HuH-7 (cell line): ENCODE measurements at regions not wholly inside any gene's neighbourhood (a gene's known extent, or its start where the extent isn't known, plus 50 kb on each side); places are given as distances from the start of the nearest gene placed in this dataset.

Experiments used
- DNase-seq: peaks from one replicate; pipeline ENCODE4 v3.0.0; 2011; ENCODE audit warnings: low spot score

DNA sequence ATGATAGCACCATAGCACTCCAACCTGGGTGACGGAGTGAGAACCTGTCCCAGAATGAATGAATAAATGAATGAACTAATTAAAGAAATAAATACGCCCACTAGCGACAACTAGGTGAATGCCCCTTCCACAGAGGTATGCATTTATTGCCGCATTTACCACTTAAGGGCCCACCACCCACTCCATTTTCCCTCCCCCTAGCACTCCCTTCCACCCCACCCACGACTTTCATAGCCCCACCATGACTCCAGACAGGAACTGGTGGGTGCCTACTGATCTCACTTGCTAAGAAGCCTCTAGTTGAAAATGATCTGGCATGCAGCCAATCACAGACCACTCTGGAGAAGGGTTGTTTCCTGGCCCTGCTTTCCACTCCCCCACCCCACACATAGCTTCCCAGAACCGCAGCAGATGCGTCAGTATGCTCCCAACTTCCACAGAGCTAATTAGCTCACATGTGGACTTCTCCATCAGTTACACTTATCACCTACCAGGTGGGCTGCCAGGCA is 167.6 kb downstream of the WT1 start:
- DNase-seq, result no peak

- no peak for DNase-seq
These were observed 161.4 kb downstream of the WT1 start for GRCh38 chr11:32273931-32274330.

- DNase-seq, result no peak
These were observed 155.7 kb downstream of the WT1 start for GRCh38 chr11:32279672-32280071.

DNA sequence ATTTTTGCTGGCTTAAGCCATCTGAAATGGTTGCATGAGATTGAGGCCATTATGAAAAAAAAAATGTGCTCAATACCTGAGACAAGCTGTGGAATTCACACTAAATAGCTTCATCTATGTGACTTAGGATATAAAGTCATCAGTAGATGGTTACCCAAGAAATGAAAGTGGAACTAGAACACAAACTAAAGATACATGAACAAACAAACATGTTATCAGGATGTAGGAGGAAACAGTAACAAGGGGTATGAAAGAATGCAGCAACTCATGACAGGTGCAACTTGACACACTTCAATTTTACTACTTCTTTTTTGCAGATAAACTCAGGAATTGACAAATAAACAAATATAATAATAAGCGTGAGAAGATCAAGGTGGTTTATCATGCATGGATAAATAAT is 155.0 kb downstream of the WT1 start:
- no peak for DNase-seq

- no peak for DNase-seq
These were observed 147.1 kb downstream of the WT1 start for GRCh38 chr11:32288276-32288675.

- no peak for DNase-seq
These were observed 145.6 kb downstream of the WT1 start for GRCh38 chr11:32289701-32290100.

DNA sequence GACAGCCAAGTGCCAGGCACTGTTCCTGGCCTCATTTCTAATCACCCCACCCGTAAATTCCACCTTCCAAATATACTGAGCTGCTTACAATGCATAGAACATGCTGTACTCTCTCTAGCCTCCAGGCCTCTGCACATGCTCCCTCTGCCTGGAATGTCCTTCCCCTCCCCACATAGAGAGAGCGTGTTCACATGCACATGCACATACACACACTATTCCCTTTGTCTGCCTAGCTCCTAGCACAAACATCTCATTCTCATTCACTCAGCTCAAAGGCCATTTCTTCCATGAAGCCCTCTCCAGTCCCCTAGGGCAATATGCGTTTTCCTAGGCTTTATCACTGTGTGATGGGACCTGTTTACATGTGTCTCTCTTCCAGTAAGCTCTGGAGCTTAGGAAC is 144.6 kb downstream of the WT1 start:
- no peak for DNase-seq

- DNase-seq, result no peak
These were observed 137.7 kb downstream of the WT1 start for GRCh38 chr11:32297611-32298011.

DNA sequence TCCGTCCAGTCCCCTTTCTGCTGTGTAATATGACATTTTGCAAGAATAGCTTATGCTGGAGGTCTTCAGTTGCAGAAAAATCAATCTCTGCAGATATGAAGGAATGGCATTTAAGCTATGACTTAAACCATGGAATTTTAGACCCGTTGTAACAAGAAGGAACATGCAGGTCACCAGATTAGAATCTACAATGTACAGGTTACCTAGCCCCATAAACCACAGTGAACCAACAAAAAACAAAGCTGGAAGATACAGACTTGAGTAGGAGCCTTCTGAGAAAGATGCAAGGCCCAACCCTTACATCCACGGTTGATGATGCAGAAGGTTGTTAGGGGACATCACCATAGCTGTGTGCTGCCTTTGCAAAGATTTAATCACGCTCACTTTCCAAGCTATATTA is 132.5 kb downstream of the WT1 start:
- no peak for DNase-seq

DNA sequence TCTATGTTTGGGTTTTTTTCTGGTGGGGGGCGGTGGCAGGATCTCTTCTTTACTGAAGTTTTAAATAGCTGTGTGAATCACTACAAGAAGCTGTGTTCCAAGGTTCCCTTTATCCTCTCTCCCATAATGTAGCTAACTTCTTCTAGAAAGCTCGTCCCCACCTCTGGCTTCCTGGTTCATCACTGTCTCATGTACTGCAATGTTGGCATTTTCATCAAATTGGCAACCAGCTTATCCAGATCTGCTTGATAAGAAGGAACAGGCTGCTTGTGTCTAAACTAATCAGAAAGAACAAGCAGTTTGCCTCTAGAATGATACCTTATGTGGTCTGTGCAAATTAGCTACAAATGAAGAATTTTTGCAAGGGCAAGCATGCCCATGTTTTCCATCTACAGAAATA is 130.8 kb downstream of the WT1 start:
- DNase-seq, result no peak

- DNase-seq, result no peak
These were observed 129.9 kb downstream of the WT1 start for GRCh38 chr11:32305460-32305859.

GRCh38 chr11:32307471-32307870 is 127.9 kb downstream of the WT1 start:
- DNase-seq, result no peak

DNA sequence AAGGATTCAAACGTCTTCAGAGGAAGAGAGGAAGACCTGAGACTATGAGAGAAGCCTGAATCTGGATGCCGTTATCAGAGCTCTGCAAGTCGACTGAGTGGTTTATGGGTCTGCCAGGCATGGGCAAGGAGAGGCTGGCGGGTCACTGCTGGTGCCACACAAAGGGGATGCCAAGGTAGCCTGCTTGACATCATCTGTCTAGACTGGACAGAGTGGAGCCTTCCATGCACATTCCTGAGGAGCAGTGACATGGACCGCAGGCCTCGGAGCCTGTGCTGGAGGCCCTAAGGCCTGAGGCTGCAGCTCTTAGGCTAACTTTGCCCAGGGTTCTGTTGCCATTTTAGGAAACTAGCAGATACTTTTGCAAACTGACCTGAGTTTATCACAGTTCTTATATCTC is 127.4 kb downstream of the WT1 start:
- DNase-seq, result no peak

- no peak for DNase-seq
These were observed 125.7 kb downstream of the WT1 start for GRCh38 chr11:32309530-32310213.

- no peak for DNase-seq
These were observed 125.1 kb downstream of the WT1 start for GRCh38 chr11:32310214-32310601.

DNA sequence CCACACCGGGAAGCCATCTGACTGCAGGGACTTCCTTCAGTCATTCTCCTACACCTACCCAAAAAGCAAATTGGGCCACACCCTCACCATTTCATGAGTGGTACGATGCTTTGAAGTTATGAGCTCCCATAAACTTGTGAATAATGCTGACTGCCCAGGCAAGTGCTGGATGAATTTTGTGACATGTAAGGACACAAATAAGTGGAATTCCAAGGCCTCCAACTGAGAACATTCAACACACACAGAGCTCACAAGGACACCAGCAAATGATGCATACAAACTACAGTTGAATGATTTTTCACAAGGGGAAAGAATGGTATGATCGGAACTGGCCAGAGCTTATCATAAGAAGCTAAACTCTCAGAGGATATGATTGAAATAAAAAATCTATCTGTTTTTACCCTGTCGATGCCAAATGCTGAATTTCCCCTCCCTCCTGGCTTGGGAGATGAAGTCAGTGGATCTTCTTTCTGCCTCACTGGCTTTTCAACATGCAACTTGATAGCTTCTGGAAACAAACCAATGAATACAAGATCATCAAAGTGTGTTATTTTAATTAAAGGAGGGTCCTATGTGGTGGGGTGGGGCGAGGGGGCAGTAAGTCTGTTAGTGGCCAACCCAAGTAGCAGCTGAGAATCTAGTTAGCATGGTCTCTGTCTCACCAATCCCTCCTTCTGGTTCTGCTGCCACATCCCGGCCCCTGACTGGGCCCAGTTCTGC is 123.8 kb downstream of the WT1 start:
- no peak for DNase-seq

GRCh38 chr11:32312206-32312817 is 123.0 kb downstream of the WT1 start:
- no peak for DNase-seq

GRCh38 chr11:32312865-32313403 is 122.4 kb downstream of the WT1 start:
- DNase-seq, result peak; percentile 81

GRCh38 chr11:32313477-32313876 is 121.9 kb downstream of the WT1 start:
- no peak for DNase-seq

DNA sequence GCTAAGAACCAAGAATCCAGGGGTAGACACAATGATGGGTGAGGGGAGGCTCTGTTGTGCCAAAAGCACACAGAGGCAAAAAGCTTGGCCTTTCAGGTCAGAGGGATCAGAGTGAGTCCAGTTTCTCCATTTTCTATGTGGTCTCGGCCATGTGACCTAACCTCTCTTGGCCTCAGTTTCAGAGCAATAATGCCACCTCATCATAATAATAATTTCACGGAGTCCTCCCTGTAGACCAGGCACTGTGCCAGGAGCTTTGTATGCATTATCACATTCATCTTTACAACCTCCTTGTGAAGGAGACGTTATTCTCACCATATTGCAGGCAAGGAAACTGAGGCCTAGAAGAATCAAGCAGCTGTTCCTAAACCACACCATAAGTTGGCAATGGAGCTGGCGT is 120.2 kb downstream of the WT1 start:
- no peak for DNase-seq

DNA sequence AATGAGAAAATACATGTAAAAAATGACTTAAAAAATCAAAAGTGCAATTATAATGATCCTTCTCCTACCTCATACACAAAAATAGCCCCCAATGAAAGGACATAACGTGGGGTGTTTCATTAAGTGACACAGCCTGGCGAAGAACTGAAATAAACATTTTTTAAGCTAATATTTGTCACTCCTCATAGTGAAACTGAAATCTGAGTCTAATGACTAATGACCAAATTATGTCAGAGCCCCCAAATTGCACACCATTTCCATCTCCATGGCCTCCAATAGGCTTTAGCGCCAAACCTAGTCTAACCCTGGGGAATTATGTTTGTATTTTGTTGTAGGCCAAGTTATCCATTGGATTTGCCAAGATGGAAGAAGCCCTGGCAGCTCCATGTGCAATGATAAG is 119.1 kb downstream of the WT1 start:
- no peak for DNase-seq

DNA sequence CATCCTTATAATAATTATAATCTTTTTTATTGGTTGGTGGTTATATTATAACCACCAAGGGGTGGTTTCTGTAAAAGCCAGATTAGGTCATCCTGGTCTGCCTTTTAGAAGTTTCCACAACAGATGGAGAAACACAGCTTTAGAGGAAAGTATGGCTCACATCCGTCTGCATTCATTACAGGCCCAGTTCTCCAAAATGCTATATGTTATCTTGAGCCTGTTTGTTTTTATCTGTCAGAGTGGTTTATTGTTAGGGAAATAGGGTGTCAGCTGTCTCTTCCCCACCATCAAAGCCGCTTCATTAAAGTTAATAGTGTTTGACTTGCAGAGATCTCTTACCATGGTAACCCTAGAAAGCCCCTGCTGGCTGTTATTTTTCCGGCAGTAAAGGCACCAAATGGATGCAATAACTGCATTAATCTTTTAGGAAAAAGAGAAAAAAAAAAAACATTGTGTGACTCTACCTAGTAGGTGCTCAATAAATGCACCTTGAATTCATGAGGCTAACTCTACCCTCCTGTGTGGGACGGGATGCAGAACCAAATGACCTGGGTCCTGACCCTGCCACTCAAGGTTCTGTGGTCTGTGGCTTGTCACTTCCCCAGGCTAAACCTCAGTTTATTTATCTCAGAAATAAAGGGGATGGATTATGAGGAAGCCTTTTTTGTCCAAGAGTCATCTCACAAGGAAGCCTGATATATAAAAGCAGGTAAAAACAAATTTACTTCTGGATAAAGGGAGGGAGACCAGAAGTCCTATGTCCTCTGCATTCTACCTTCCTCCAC is 118.3 kb downstream of the WT1 start:
- DNase-seq, result no peak
